ENCODE measurements at regions not wholly inside any gene's neighbourhood (a gene's known extent, or its start where the extent isn't known, plus 50 kb on each side); places are given as distances from the start of the nearest gene placed in this dataset.

DNA sequence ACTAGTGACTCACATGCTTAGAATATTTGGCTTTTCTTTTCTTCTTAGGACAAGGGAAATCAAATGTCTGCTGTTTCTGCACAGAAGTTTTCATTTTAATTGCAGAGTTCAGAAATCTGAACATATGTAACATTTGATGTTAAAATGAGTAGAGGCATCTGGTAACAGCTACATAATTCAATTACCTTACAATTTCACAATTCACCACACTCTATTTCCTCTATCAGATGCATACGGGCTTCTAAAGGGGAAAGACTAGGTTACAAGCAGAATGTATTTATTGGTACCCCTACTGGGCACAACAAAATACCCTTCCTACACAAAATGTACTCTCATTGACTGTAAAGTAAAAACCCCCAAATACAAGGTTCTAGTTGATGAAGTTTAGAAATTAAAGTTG lies 176.0 kb downstream of the SOX2 start:
- TF ChIP-seq CTCF (IDR thresholded peaks at IDR 0.05) = no peak
- TF ChIP-seq IRF3 (IDR thresholded peaks at IDR 0.05; ENCODE audit: low read depth, low read length) = no peak

Data from SK-N-SH (cell line).